ENCODE measurements at regions not wholly inside any gene's neighbourhood (a gene's known extent, or its start where the extent isn't known, plus 50 kb on each side); places are given as distances from the start of the nearest gene placed in this dataset.

- TF ChIP-seq CTCF (IDR thresholded peaks at IDR 0.05), result no peak
- TF ChIP-seq POLR2A (IDR thresholded peaks at IDR 0.05), result no peak
- TF ChIP-seq POLR2AphosphoS5 (IDR thresholded peaks at IDR 0.05), result no peak
Measured at GRCh38 chr2:156155319-156155718, 177.2 kb downstream of the NR4A2 start.
